GM12872 (cell line): ENCODE measurements at regions not wholly inside any gene's neighbourhood (a gene's known extent, or its start where the extent isn't known, plus 50 kb on each side); places are given as distances from the start of the nearest gene placed in this dataset.

ENCODE experiments used
- TF ChIP-seq, protein P1 (sequence below): IDR thresholded peaks from 3 replicates; pipeline ENCODE4 v1.5.1; 2011; ENCODE audit warnings: low read depth, mild to moderate bottlenecking, low read length, moderate library complexity; ENCODE audit not compliant: insufficient read depth

DNA sequence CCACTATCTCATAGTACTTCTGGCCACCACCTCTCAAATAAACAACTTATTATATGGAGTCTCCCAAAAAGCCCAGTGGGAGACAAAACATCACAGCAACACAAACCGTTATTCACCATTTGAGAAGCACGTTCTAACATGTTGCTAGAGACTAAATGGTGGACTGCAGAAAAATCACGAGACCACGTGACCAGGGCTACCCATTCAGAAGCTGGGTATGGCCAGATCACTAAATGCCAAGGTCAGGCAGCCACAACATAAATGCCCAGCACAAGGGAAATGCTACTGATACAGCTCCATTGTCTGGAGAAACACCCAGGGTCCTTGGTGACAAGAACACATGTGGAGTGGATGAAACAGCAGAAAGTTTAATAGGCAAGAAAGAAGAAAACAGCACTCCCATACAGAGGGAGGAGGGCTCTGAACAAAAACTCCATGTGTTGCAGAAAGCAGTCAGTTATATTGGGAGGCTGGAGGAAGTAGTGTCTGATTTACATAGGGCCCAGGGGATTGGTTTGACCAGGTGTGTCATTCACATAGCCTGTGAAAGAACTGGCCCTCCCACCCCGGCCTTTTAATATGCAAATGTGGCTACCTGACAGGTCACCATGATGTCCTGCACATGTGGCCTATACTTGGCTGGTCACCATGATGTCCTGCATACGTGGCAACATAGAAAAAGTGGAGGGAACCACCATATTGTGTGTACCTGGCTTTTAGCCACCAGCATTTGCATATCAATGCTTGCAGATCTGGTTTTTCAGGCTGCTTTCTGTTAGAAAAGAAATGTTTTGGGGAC lies 97.2 kb downstream of the TRIM36 start:
- TF ChIP-seq, protein P1, sequence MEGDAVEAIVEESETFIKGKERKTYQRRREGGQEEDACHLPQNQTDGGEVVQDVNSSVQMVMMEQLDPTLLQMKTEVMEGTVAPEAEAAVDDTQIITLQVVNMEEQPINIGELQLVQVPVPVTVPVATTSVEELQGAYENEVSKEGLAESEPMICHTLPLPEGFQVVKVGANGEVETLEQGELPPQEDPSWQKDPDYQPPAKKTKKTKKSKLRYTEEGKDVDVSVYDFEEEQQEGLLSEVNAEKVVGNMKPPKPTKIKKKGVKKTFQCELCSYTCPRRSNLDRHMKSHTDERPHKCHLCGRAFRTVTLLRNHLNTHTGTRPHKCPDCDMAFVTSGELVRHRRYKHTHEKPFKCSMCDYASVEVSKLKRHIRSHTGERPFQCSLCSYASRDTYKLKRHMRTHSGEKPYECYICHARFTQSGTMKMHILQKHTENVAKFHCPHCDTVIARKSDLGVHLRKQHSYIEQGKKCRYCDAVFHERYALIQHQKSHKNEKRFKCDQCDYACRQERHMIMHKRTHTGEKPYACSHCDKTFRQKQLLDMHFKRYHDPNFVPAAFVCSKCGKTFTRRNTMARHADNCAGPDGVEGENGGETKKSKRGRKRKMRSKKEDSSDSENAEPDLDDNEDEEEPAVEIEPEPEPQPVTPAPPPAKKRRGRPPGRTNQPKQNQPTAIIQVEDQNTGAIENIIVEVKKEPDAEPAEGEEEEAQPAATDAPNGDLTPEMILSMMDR = no peak

DNA sequence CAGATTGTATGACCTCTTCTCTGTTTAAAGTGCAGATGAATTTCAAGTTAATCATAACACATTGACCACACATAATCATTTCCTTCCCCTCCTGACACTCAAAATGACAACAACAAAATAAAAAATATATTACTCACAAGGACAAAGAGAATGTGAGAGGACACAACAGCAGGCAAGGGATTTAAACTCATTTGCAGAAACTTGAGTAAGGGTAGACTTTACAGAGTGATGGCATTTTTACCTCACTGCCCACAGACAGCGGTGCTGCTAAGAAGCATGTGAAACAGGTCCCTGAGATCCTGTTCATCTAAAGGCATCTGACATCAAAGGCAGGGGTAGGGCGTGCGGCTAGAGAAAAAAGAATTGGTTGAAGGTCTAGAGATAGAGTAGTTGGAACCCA lies 99.0 kb downstream of the TRIM36 start:
- TF ChIP-seq, protein P1 = no peak

DNA sequence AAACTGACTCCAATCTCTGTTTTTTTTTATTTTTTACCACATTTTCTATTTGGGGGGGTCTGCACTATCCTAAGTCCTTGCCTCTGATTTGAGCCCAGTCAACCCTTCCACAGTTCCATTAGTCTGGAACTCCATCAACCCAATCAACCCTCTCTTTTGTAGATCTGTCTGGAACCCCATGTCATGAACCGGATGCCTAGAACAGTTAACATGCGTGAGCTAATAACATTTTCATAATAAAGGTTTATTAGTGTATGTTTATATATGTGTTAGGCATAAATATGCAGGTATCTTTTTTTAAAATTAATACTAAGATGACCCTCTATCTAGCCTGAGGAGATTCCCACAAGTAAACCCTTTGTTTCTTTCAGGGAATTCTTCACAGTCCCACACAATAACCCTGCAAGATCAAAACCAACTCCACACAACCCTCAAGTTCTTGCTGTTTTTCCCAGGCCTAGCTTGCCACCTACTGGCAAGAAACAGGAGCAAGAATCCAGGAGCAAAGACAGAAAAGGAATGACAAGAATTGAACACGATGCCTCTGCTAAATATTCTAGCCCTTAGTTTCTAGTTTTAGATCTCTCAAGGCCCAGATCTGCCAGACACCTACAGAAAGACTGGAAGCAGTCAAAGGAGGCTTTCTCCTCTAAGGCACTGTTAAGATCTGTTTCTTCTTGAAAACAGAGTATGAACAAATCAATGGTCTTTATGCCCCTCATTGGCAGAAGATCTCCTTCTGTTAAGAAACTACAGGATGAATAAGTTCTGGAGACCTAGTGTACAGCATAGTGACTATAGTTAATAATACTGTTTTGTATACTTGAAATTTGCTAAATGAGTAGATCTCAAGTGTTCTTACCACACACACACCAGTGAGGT lies 100.4 kb downstream of the TRIM36 start:
- TF ChIP-seq, protein P1 = peak; percentile 48

DNA sequence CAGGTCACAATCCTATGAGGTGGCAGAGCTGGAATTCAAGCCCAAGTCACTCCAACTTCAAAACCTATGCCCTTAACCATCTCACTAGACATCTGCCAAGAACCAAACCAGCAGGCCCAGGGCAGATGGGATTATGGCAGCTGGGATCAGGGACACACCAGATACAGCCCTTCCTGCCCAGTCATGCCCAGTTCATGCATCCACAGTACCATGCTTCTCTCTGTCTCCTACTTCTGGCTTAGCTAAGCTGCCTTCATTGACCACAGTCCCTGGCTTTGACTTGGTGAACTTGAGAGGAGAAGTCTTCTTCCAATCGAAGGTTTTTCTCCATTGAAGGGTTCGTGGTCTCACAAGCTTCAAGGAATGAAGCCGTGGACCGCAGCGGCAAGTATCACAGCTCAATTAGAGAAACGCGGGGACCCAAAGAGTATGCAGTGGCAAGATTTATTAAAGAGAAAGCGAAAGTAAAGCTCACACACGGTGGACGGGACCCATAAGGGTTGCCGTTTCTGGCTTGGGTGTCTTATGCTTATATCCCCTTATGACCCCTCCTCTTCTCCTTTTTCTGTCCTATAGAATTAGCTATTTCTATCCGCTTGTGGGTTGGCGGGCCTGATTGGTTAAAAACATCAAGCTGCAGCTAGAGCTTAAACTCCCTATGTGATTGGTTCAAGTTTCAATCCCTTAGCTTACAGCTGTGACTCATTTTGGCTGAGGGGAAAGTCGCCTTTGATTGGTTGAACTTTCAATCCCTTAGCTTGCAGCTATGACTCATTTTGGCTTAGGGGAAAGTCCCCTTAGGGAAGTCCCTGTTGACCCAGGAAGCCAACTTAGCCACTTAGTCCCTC lies 101.2 kb downstream of the TRIM36 start:
- TF ChIP-seq, protein P1 = no peak

DNA sequence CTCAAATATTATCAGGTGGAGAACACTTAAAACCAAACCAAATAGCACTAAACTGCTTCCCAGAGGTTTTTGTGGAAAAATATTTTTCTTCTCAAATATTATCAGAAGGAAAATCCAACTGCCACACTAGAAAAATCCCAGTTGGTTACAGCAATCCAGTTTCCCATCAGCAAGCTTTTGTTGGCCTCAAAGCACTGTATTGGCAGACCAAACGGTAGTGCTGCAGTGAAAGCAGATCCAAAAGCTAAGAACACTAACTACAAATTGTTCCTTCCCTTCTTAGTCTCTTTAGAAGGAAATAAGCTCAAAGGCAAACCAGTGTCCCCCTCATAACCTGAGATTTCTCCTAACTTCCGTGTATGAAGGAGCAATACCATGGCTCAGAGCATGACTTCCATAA lies 105.3 kb downstream of the TRIM36 start:
- TF ChIP-seq, protein P1 = no peak

DNA sequence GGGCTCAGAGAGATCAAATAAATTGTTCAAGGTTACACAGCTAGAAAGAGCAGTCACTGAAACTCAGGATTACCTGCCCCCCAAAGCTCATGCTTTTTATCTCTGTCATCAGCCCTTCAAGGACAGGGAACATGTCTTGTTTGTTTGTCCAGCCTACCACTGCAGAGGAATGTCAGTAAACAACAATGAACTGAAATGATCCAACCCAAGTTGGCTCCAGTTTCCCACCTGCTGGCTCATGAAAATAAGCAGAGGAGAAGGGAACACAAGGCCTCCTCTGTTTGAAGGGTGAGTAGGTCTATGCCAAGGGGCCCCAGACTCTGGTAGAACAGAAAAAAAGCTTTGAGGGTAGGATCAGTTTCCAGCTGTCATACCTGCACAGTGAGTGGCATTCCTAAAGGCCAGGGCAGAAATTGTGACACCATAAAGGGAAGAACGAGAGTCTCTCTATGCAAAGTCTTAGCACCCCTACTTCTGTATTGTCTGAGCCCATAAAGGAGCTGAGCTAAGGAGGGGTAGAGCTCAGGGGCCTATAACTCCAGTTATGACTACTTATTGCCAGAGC lies 115.2 kb downstream of the TRIM36 start:
- TF ChIP-seq, protein P1 = no peak
